ENCODE measurements at regions not wholly inside any gene's neighbourhood (a gene's known extent, or its start where the extent isn't known, plus 50 kb on each side); places are given as distances from the start of the nearest gene placed in this dataset.

GRCh38 chr17:34723875-34724274 is 144.5 kb downstream of the TMEM132E start:
- Histone ChIP-seq H3K4me1 (no peaks in the 10 kb centered on the region; the same call in 1 of the 2 replicates), H3K36me3 (no peaks in the 10 kb centered on the region), H3K9me3 (no peaks in the 10 kb centered on the region), H3K27me3 (no peaks in the 10 kb centered on the region), H3K4me3 (ENCODE audit: low read depth, low read length) (no peak overlapping the region)
- peak; percentile 42 for DNase-seq
- TF ChIP-seq CTCF (IDR thresholded peaks at IDR 0.05; ENCODE audit: low read depth, low read length): no peak

GRCh38 chr17:34721326-34721725 is 141.9 kb downstream of the TMEM132E start:
- TF ChIP-seq CTCF (IDR thresholded peaks at IDR 0.05; ENCODE audit: low read depth, low read length): no peak
- no peak for DNase-seq
- H3K27me3 ChIP-seq: no peaks in the 10 kb centered on the region
- no peak overlapping the region for H3K4me3 ChIP-seq (ENCODE audit: low read depth, low read length)
- no peaks in the 10 kb centered on the region for H3K9me3 ChIP-seq
- no peaks in the 10 kb centered on the region; the same call in 1 of the 2 replicates for H3K4me1 ChIP-seq
- H3K36me3 ChIP-seq: no peaks in the 10 kb centered on the region

- no peak overlapping the region for H3K4me3 ChIP-seq (ENCODE audit: low read depth, low read length)
- H3K27me3 ChIP-seq: no peaks in the 10 kb centered on the region
- H3K36me3 ChIP-seq: no peaks in the 10 kb centered on the region
- H3K9me3 ChIP-seq: no peaks in the 10 kb centered on the region
- no peaks in the 10 kb centered on the region; the same call in 1 of the 2 replicates for H3K4me1 ChIP-seq
- no peak for TF ChIP-seq CTCF (IDR thresholded peaks at IDR 0.05; ENCODE audit: low read depth, low read length)
- DNase-seq: no peak
Measured at GRCh38 chr17:34720760-34721159, 141.4 kb downstream of the TMEM132E start.

GRCh38 chr17:34719569-34719968 is 140.2 kb downstream of the TMEM132E start:
- Histone ChIP-seq H3K36me3 (no peaks in the 10 kb centered on the region), H3K9me3 (no peaks in the 10 kb centered on the region), H3K4me1 (no peaks in the 10 kb centered on the region; the same call in 1 of the 2 replicates), H3K27me3 (no peaks in the 10 kb centered on the region), H3K4me3 (ENCODE audit: low read depth, low read length) (no peak overlapping the region)
- DNase-seq: no peak
- no peak for TF ChIP-seq CTCF (IDR thresholded peaks at IDR 0.05; ENCODE audit: low read depth, low read length)

- TF ChIP-seq CTCF (IDR thresholded peaks at IDR 0.05; ENCODE audit: low read depth, low read length): no peak
- no peaks in the 10 kb centered on the region for H3K27me3 ChIP-seq
Measured at GRCh38 chr17:34717092-34717491, 137.7 kb downstream of the TMEM132E start.

GRCh38 chr17:34716291-34716690 is 136.9 kb downstream of the TMEM132E start:
- no peaks in the 10 kb centered on the region for H3K36me3 ChIP-seq
- H3K27me3 ChIP-seq: no peaks in the 10 kb centered on the region
- TF ChIP-seq CTCF (IDR thresholded peaks at IDR 0.05; ENCODE audit: low read depth, low read length): no peak
- no peaks in the 10 kb centered on the region for H3K9me3 ChIP-seq
- no peaks in the 10 kb centered on the region for H3K4me1 ChIP-seq
- DNase-seq: no peak
- H3K4me3 ChIP-seq (ENCODE audit: low read depth, low read length): no peak overlapping the region

More at GRCh38 chr17:34717092-34717491, 137.7 kb downstream of the TMEM132E start:
- DNase-seq: no peak
- Histone ChIP-seq H3K36me3 (no peaks in the 10 kb centered on the region), H3K4me3 (ENCODE audit: low read depth, low read length) (no peak overlapping the region), H3K9me3 (no peaks in the 10 kb centered on the region), H3K4me1 (no peaks in the 10 kb centered on the region)
